ENCODE measurements at regions not wholly inside any gene's neighbourhood (a gene's known extent, or its start where the extent isn't known, plus 50 kb on each side); places are given as distances from the start of the nearest gene placed in this dataset.
"Not testable (repeated sequence)": the region's sequence is repeated elsewhere in the genome, so short reads cannot be mapped to it uniquely, and the experiment has no call there.

DNA sequence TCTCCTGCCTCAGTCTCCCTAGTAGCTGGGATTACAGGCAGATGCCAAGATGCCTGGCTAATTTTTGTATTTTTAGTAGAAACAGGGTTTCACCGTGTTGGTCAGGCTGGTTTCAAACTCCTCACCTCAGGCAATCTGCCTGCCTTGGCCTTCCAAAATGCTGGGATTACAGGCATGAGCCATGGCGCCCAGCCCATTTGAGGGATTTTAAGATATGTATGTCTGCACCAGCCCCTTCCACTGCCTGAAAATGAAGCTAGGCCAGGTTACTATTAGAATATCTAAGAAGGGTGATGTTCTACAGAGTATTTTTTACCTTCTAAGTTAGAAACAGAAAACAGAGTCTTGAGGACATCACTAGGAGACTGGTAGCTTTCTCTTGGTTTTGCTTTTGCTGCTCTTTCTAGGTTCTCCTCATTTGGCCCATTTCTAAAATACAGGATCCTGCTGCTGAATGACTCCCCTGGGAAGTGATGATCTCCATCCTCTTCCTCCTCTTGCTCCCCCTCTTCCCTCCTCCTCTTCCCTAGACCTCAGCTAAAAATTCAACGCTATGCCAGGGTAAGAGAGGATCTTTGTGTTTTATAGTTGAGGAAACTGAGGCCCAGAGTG is 118.5 kb downstream of the MYCN start:
- Histone ChIP-seq H3K27ac (no peak overlapping the region), H3K9me3 (no peaks in the 10 kb centered on the region), H3K36me3 (no peaks in the 10 kb centered on the region), H3K27me3 (replicated peaks; ENCODE audit: insufficient read depth) (no peaks in the 10 kb centered on the region), H3K4me1 (ENCODE audit: control insufficient read depth in 1 of 2, low read depth in 2 of 2) (peaks cover 0 to 8% of the 10 kb centered on the region in 2 donors), H3K4me3 (no peak overlapping the region)
- DNase-seq (ENCODE audit: low spot score), result no peak
- no peak for ATAC-seq (ENCODE audit: insufficient number of reproducible peaks, low FRiP score, low read depth)
- TF ChIP-seq, protein P1, sequence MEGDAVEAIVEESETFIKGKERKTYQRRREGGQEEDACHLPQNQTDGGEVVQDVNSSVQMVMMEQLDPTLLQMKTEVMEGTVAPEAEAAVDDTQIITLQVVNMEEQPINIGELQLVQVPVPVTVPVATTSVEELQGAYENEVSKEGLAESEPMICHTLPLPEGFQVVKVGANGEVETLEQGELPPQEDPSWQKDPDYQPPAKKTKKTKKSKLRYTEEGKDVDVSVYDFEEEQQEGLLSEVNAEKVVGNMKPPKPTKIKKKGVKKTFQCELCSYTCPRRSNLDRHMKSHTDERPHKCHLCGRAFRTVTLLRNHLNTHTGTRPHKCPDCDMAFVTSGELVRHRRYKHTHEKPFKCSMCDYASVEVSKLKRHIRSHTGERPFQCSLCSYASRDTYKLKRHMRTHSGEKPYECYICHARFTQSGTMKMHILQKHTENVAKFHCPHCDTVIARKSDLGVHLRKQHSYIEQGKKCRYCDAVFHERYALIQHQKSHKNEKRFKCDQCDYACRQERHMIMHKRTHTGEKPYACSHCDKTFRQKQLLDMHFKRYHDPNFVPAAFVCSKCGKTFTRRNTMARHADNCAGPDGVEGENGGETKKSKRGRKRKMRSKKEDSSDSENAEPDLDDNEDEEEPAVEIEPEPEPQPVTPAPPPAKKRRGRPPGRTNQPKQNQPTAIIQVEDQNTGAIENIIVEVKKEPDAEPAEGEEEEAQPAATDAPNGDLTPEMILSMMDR (IDR thresholded peaks at IDR 0.05), result no peak

DNA sequence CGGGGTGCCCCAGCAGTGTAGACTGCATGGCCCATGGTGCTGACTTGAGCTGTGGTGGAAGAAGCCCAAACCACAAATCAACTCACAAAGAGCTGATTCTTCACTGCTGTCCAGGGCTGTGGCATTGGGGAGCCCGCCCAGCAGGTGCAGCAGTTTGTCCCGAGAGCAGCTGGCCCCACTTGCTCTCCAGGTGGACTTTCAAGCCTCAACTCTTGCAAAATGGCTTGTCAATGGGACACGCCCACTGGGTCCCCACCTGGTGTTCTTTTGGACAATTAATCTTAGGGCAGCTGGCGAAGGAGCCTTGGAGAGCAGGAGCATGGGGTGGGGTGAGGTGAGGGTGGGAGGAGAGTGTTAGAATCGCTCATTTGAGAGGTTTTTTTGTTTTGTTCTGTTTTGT is 117.9 kb downstream of the MYCN start:
- Histone ChIP-seq H3K4me3 (no peak overlapping the region), H3K27me3 (replicated peaks; ENCODE audit: insufficient read depth) (no peaks in the 10 kb centered on the region), H3K27ac (no peak overlapping the region), H3K9me3 (no peaks in the 10 kb centered on the region), H3K36me3 (no peaks in the 10 kb centered on the region), H3K4me1 (ENCODE audit: control insufficient read depth in 1 of 2, low read depth in 2 of 2) (peaks cover 0 to 8% of the 10 kb centered on the region in 2 donors)
- TF ChIP-seq, protein P1 (IDR thresholded peaks at IDR 0.05), result no peak
- no peak for DNase-seq (ENCODE audit: low spot score)
- no peak for ATAC-seq (ENCODE audit: insufficient number of reproducible peaks, low FRiP score, low read depth)

DNA sequence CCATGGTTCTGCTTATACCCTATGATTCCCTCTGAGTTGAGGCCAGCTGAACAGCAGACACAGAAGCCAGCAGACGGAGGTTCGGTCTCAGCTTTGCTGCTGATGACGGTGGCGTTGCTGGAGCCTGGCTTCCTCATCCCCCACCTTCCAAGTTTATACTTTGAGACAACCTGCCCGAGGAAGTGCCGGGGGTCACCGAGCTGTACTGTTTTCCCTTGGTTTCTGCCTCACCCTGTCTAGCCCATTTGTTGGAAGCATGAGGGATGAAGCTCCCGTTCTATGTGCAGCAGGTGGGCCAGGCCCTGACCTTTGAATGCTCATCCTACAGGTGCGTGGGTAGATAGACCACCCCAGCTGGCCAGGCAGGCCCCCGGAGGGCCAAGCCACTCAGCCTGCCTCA is 117.3 kb downstream of the MYCN start:
- Histone ChIP-seq H3K4me1 (ENCODE audit: control insufficient read depth in 1 of 2, low read depth in 2 of 2) (peaks cover 0 to 8% of the 10 kb centered on the region in 2 donors), H3K36me3 (no peaks in the 10 kb centered on the region), H3K27me3 (replicated peaks; ENCODE audit: insufficient read depth) (no peaks in the 10 kb centered on the region), H3K27ac (no peak overlapping the region), H3K9me3 (no peaks in the 10 kb centered on the region), H3K4me3 (no peak overlapping the region)
- TF ChIP-seq, protein P1 (IDR thresholded peaks at IDR 0.05), result no peak
- no peak for DNase-seq (ENCODE audit: low spot score)
- ATAC-seq (ENCODE audit: insufficient number of reproducible peaks, low FRiP score, low read depth), result no peak

DNA sequence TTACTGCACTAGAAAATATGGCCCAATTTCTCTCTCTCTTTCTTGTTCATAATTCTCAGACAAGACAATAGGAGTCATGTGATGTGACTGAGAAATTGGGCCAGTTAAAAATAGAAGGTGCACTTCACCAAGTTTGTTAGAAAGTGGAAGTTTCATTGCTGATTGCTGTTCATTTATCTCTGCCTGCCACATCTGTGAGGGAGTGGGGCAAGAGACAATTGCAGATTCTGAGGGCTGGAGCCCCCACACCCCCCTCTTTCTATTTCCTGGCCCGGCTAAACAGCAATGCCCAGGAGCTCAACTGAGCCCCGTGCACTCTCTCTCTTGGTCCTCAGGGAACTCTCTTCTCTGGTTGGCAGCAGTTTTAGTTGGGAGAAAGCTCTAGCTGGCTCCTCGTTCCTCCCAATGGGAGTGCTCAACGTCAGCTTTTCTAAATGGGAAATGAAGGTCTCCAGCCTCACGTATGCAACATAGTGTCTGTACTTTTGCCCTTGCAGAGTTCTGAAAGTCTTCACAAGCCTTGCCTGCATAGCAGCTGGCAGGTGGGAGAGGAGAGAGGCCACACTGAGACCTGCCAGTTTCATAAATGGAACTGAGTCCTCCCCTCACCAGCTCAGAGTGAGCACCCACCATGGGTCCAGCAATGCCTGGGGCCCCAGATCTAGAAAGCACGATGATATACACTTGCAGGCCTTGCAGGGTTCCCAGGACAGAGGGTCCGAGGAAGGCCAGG is 115.7 kb downstream of the MYCN start:
- H3K27me3 ChIP-seq (replicated peaks; ENCODE audit: insufficient read depth), result no peaks in the 10 kb centered on the region
- H3K36me3 ChIP-seq, result no peaks in the 10 kb centered on the region
- ATAC-seq (ENCODE audit: insufficient number of reproducible peaks, low FRiP score, low read depth) (no peak), DNase-seq (ENCODE audit: low spot score) (no peak)
- TF ChIP-seq, protein P1 (IDR thresholded peaks at IDR 0.05), result no peak
- no peak overlapping the region for H3K27ac ChIP-seq
- no peak overlapping the region for H3K4me3 ChIP-seq
- H3K4me1 ChIP-seq (ENCODE audit: control insufficient read depth in 1 of 2, low read depth in 2 of 2), result peaks cover 0 to 8% of the 10 kb centered on the region in 2 donors
- no peaks in the 10 kb centered on the region for H3K9me3 ChIP-seq

DNA sequence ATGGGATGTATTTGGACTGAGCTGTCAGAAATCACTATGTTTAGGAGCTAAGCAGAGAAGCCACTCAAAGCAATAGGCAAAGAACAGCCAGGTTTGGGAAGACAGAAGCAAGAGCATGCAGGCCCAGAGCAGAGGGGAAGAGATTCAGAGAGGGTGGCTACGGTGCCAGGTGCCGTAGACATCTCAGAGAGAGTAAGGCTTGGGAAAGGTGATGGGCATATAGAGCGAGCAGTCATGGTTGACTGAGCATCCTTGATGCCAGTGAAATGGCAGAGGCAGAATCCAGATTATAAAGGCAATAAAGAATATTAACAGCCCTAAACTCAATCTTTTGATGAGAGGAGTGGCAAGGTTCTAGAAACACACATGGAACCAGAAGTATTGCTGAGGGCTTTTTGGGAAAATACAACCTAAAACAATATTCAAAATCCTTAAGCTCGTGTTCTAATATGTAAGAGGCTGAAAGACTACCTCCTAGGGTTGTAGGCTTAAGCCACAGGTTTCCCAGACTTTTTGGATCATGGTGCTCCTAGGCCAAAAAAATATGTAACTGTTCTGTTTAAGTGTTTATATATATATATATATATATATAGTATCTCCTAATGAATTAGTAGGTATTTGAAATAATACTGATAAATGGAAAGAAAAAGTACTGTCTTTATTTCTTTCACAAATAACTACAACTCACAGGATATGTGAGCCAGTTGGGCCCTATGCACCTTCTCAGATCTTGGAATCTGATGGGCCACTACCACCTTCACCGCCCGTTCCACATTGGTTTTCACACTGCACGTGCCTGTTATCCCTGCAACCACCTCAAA is 113.3 kb downstream of the MYCN start:
- peaks cover 0 to 8% of the 10 kb centered on the region in 2 donors for H3K4me1 ChIP-seq (ENCODE audit: control insufficient read depth in 1 of 2, low read depth in 2 of 2)
- H3K27me3 ChIP-seq (replicated peaks; ENCODE audit: insufficient read depth), result no peaks in the 10 kb centered on the region
- DNase-seq (ENCODE audit: low spot score) (no peak), ATAC-seq (ENCODE audit: insufficient number of reproducible peaks, low FRiP score, low read depth) (no peak)
- H3K4me3 ChIP-seq, result no peak overlapping the region
- TF ChIP-seq, protein P1 (IDR thresholded peaks at IDR 0.05), result no peak
- no peaks in the 10 kb centered on the region for H3K9me3 ChIP-seq
- H3K27ac ChIP-seq, result no peak overlapping the region
- no peaks in the 10 kb centered on the region for H3K36me3 ChIP-seq

DNA sequence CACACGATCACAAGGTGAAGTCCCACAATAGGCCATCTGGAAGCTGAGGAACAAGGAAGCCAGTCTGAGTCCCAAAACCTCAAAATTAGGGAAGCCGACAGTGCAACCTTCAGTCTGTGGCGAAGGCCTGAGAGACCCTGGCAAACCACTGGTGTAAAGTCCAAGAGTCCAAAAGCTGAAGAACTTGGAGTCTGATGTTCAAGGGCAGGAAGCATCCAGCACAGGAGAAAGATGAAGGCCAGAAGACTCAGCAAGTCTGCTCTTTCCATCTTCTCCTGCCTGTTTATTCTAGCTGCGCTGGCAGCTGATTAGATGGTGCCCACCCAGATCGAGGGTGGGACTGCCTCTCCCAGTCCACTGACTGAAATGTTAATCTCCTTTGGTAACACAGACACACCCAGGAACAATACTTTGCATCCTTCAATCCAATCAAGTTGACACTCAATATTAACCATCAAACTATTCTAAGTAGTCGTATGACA is 112.3 kb downstream of the MYCN start:
- H3K27me3 ChIP-seq (replicated peaks; ENCODE audit: insufficient read depth); H3K36me3 ChIP-seq; H3K4me1 ChIP-seq (ENCODE audit: control insufficient read depth in 1 of 2, low read depth in 2 of 2); H3K4me3 ChIP-seq; H3K27ac ChIP-seq; ATAC-seq (ENCODE audit: insufficient number of reproducible peaks, low FRiP score, low read depth); H3K9me3 ChIP-seq; DNase-seq (ENCODE audit: low spot score): not testable (repeated sequence)
